ENCODE measurements at regions not wholly inside any gene's neighbourhood (a gene's known extent, or its start where the extent isn't known, plus 50 kb on each side); places are given as distances from the start of the nearest gene placed in this dataset.
"Not testable (repeated sequence)": the region's sequence is repeated elsewhere in the genome, so short reads cannot be mapped to it uniquely, and the experiment has no call there.

GRCh38 chr10:29732918-29733317 is 98.1 kb upstream of the SVIL start:
- no peaks in the 10 kb centered on the region for H3K9me3 Mint-ChIP-seq
- H3K4me1 Mint-ChIP-seq (ENCODE audit: low read depth): peaks cover 50% of the 10 kb centered on the region
- H3K36me3 Mint-ChIP-seq (ENCODE audit: insufficient read depth): peaks cover 7% of the 10 kb centered on the region
- no peak overlapping the region for H3K4me3 Mint-ChIP-seq
- no peaks in the 10 kb centered on the region for H3K27me3 Mint-ChIP-seq (ENCODE audit: low read depth)
- ATAC-seq (no peak), DNase-seq (no peak)

DNA sequence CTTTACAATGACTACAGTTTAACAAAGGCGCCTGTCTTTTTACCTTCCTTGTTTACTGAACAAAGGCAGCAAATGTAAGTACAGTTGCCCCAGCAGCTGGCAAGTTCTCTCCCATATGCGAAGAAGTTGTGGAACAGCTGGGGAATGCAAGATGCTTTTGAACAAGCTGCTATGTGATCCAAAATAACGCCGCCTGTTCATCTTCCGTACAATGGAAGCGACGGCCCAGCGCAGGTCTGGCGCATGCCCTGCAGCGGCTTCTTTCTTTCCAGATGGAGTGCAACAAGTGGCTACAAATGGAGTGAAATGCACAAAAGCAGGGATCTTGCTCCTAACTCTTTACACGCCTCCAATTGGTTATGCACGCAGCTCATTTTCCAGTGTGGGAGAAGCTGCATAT is 97.0 kb upstream of the SVIL start:
- ATAC-seq: no peak
- Mint-ChIP-seq H3K4me1 (ENCODE audit: low read depth) (peaks cover 52% of the 10 kb centered on the region), H3K36me3 (ENCODE audit: insufficient read depth) (peaks cover 7% of the 10 kb centered on the region), H3K4me3 (no peak overlapping the region), H3K27me3 (ENCODE audit: low read depth) (no peaks in the 10 kb centered on the region), H3K9me3 (no peaks in the 10 kb centered on the region)
- DNase-seq: no peak

DNA sequence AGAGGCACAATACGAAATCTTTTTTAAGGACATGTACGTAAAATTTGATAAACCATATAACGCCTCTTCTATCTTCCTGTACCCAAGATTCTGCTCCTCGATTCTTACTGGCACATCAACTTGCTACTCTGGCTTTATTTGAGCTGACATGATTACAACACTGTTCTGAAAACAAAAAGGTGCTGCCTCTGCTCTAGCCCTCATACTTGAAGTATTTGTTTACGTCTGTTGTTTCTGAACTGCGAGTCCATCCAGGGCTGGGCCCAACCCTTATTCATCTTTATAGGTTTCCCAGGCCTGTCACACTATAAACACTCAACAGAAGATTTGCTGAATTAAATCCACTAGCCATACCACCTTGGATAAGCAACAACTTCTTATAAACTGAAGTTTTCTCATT is 96.2 kb upstream of the SVIL start:
- ATAC-seq: no peak
- Mint-ChIP-seq H3K4me1 (ENCODE audit: low read depth) (peaks cover 56% of the 10 kb centered on the region), H3K27me3 (ENCODE audit: low read depth) (no peaks in the 10 kb centered on the region), H3K4me3 (no peak overlapping the region), H3K9me3 (no peaks in the 10 kb centered on the region), H3K36me3 (ENCODE audit: insufficient read depth) (peaks cover 7% of the 10 kb centered on the region)
- no peak for DNase-seq

GRCh38 chr10:29730458-29730857 is 95.7 kb upstream of the SVIL start:
- no peaks in the 10 kb centered on the region for H3K27me3 Mint-ChIP-seq (ENCODE audit: low read depth)
- peaks cover 7% of the 10 kb centered on the region for H3K36me3 Mint-ChIP-seq (ENCODE audit: insufficient read depth)
- no peak for ATAC-seq
- H3K9me3 Mint-ChIP-seq: no peaks in the 10 kb centered on the region
- DNase-seq: no peak
- H3K4me3 Mint-ChIP-seq: no peak overlapping the region
- H3K4me1 Mint-ChIP-seq (ENCODE audit: low read depth): peaks cover 59% of the 10 kb centered on the region

GRCh38 chr10:29728541-29729049 is 93.8 kb upstream of the SVIL start:
- Mint-ChIP-seq H3K36me3 (ENCODE audit: insufficient read depth) (peaks cover 7% of the 10 kb centered on the region), H3K4me3 (no peak overlapping the region), H3K4me1 (ENCODE audit: low read depth) (peaks cover 61% of the 10 kb centered on the region), H3K27me3 (ENCODE audit: low read depth) (no peaks in the 10 kb centered on the region), H3K9me3 (no peaks in the 10 kb centered on the region)
- DNase-seq: no peak
- no peak for ATAC-seq

DNA sequence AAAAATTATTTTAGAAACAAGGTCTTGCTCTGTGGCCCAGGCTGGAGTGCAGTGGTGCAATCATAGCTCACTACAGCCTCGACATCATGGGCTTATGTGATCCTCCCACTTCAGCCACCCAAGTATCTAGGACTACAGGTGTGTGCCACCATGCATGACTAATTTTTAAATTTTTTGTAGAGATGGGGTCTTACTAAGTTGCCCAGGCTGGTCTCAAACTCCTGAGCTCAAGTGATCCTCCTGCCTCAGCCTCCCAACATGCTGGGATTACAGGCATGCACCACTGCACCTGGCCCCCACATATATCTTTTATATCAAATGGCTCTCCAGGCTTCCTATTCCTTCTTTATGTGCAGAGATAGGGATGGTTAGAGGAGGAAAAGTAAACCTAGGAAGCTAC is 91.2 kb upstream of the SVIL start:
- peaks cover 46% of the 10 kb centered on the region for H3K4me1 Mint-ChIP-seq (ENCODE audit: low read depth)
- DNase-seq; H3K4me3 Mint-ChIP-seq; H3K27me3 Mint-ChIP-seq (ENCODE audit: low read depth); ATAC-seq; H3K36me3 Mint-ChIP-seq (ENCODE audit: insufficient read depth); H3K9me3 Mint-ChIP-seq: not testable (repeated sequence)

DNA sequence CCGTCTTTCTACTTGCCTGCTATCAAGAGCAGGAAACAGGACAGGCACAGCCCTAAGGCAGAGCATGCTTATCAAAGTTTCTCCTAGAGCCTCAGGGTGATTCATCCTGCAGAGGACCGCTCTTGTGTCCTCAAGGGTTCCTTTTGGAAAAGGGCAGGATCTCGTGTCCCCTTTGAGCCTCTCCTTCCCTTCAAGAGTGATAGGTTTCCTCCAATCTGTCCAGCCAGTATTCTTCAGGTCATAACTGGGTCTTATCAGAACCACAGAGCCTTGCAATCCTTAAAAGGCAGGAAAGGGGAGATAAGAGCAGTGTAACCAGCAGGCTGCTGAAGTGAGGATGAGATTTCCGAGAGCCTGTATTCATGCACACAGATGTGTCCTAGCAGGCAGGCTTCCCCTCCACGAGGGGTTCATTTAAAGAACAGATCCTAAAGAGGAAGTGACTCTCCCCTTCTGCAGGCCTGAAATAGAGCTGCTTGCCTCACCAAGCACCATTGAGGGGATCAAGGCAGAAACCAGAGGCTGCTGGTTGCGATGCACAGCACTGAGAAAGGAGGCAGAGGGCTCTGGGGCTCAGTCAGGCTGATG is 90.5 kb upstream of the SVIL start:
- no peaks in the 10 kb centered on the region for H3K27me3 Mint-ChIP-seq (ENCODE audit: low read depth)
- peaks cover 8% of the 10 kb centered on the region for H3K9me3 Mint-ChIP-seq
- H3K4me3 Mint-ChIP-seq: no peak overlapping the region
- ATAC-seq: no peak
- DNase-seq: no peak
- H3K36me3 Mint-ChIP-seq (ENCODE audit: insufficient read depth): peaks cover 11% of the 10 kb centered on the region
- peaks cover 40% of the 10 kb centered on the region for H3K4me1 Mint-ChIP-seq (ENCODE audit: low read depth)

DNA sequence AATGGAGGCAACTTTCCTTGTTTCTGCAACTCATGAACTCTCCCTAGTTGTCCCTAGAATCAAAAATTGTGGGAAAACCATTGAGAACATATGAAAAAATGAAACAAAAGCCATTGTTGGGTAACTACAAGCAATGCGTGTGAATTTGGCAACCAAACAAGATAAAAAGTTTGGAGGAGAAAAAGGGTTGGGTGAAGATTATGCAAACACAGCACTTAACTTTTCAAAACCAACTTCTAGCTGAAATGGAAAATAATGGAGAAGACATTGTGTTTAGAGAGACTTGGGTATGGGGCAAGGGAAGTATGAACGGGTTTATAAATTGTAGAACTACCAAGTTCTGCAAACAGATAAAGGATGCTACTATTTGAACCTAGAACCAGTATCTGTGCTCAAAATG is 89.0 kb upstream of the SVIL start:
- Mint-ChIP-seq H3K4me3 (no peak overlapping the region), H3K27me3 (ENCODE audit: low read depth) (no peaks in the 10 kb centered on the region), H3K36me3 (ENCODE audit: insufficient read depth) (peaks cover 14% of the 10 kb centered on the region), H3K9me3 (peaks cover 19% of the 10 kb centered on the region), H3K4me1 (ENCODE audit: low read depth) (peaks cover 36% of the 10 kb centered on the region)
- no peak for ATAC-seq
- DNase-seq: no peak

DNA sequence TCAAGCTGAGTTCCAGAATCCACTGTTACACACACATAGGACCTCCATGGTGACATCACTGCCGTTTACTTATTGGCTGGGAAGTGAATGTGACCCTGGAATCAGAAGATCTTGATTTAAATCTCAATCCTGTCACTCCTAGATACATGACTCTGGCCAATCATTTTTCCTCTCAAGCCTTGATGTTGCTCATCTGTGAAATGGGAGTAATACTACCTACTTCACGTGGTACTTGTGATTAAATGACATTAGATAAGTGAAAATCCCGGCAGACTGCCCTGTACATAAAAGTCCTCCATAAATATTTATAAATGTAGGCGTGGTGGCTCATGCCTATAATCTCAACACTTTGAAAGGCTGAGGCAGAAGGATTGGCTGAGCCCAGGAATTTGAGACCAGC is 88.0 kb upstream of the SVIL start:
- no peak overlapping the region for H3K4me3 Mint-ChIP-seq
- DNase-seq (no peak), ATAC-seq (no peak)
- peaks cover 28% of the 10 kb centered on the region for H3K4me1 Mint-ChIP-seq (ENCODE audit: low read depth)
- H3K27me3 Mint-ChIP-seq (ENCODE audit: low read depth): no peaks in the 10 kb centered on the region
- H3K36me3 Mint-ChIP-seq (ENCODE audit: insufficient read depth): peaks cover 12% of the 10 kb centered on the region
- H3K9me3 Mint-ChIP-seq: peaks cover 19% of the 10 kb centered on the region

DNA sequence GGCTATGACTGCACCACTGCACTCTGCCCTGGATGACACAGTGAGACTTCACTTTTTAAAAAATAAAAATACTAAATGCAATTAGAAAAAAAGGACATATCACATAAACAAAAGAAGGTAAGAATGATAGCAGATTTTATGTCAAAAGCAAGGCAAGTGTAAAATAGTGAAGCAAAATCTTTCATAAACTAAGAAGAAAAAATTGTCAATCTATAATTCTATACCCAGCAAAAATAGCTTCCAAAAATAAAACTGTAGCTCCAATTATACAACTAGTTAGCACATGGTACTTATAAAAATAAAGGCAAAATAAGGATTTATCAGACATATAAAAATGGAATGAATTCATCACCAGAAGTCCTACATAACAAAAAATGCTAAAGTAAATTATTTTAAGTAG is 85.4 kb upstream of the SVIL start:
- peaks cover 19% of the 10 kb centered on the region for H3K9me3 Mint-ChIP-seq
- peaks cover 26% of the 10 kb centered on the region for H3K4me1 Mint-ChIP-seq (ENCODE audit: low read depth)
- H3K4me3 Mint-ChIP-seq: no peak overlapping the region
- ATAC-seq (no peak), DNase-seq (no peak)
- no peaks in the 10 kb centered on the region for H3K27me3 Mint-ChIP-seq (ENCODE audit: low read depth)
- peaks cover 12% of the 10 kb centered on the region for H3K36me3 Mint-ChIP-seq (ENCODE audit: insufficient read depth)

DNA sequence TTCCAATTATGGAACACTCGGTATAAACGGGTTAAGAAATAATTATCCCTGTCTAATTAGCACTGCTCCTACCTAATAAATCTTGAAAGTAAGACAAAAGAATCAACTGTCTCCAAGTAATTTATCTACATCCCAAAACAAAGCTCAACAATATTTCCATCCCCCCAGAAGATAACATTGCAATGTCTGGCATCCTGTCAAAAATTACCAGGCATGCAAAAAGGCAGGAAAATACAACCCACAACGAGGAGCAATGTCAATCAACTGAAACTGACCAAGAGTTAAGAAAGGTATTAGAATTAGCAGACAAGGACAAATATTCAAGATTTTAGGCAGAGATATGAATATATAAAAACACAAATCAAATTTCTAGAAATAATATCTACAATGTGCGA is 84.5 kb upstream of the SVIL start:
- peaks cover 19% of the 10 kb centered on the region for H3K9me3 Mint-ChIP-seq
- H3K27me3 Mint-ChIP-seq (ENCODE audit: low read depth): no peaks in the 10 kb centered on the region

GRCh38 chr10:29715296-29715695 is 80.5 kb upstream of the SVIL start:
- Mint-ChIP-seq H3K9me3 (peaks cover 11% of the 10 kb centered on the region), H3K4me3 (no peak overlapping the region)
- no peak for ATAC-seq

More for the DNA sequence above, 84.5 kb upstream of the SVIL start:
- DNase-seq: no peak
- Mint-ChIP-seq H3K36me3 (ENCODE audit: insufficient read depth) (peaks cover 12% of the 10 kb centered on the region), H3K4me3 (no peak overlapping the region), H3K4me1 (ENCODE audit: low read depth) (peaks cover 24% of the 10 kb centered on the region)
- ATAC-seq: no peak

DNA sequence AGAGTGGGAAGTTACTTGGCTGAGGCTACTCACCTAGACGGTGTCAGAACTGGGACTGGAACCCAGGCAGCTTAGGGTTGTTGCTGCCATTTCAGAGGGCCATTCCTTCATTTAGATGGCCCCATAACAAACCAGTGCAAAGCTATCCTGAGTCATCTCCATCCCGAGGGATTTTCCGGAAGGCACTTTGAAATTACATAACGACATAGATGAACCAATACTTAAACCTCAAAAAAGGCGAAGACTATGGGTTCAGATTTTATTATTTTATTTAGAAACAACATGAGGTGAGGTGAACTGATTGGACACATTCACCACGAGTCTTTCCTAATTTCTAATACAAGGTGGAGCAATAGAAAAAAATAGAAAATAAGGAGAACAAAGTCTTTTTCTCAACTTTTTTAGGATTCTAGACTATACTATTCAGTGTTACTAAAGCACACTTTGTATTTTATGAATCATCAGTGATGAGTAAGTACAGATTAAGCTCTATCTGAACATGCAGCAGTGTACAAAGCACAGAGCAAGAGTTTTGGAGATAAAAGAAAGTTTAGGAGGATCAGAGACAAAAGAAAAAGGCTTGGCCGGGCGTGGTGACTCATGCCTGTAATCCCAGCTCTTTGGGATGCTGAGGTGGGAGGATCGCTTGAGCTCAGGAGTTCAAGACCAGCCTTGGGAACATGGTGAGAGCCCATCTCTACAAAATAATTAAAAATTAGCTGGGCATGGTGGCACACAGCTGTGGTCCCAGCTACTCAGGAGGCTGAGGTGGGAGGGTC is 79.5 kb upstream of the SVIL start:
- H3K4me1 Mint-ChIP-seq (ENCODE audit: low read depth): peaks cover 30% of the 10 kb centered on the region
- H3K36me3 Mint-ChIP-seq (ENCODE audit: insufficient read depth): peaks cover 7% of the 10 kb centered on the region
- no peak overlapping the region for H3K4me3 Mint-ChIP-seq
- DNase-seq (no peak), ATAC-seq (peak; percentile 53 to 69)
- H3K9me3 Mint-ChIP-seq: peaks cover 3% of the 10 kb centered on the region
- H3K27me3 Mint-ChIP-seq (ENCODE audit: low read depth): no peaks in the 10 kb centered on the region

More at GRCh38 chr10:29715296-29715695, 80.5 kb upstream of the SVIL start:
- H3K36me3 Mint-ChIP-seq (ENCODE audit: insufficient read depth): peaks cover 12% of the 10 kb centered on the region
- H3K27me3 Mint-ChIP-seq (ENCODE audit: low read depth): no peaks in the 10 kb centered on the region
- no peak for DNase-seq
- peaks cover 26% of the 10 kb centered on the region for H3K4me1 Mint-ChIP-seq (ENCODE audit: low read depth)

DNA sequence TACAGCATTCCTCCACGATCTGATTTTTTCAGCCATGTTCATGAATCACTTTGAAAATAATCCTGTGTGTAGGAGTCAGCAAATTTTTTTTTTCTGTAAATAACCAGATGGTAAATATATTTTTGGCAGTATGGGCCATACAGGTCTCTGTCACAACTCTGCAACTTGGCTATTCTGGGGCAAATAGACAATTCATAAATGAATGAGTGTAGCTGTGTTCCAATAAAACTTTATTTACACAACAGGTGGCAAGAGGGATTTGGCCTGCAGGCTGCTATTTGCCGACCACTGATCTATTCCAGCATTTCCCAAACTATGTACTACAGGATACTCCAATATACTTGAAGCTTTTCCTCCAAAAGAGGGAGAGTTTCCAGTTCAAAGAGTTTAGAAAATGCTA is 78.7 kb upstream of the SVIL start:
- no peak for DNase-seq
- ATAC-seq: no peak
- Mint-ChIP-seq H3K36me3 (ENCODE audit: insufficient read depth) (peaks cover 5% of the 10 kb centered on the region), H3K27me3 (ENCODE audit: low read depth) (no peaks in the 10 kb centered on the region), H3K4me1 (ENCODE audit: low read depth) (peaks cover 33% of the 10 kb centered on the region), H3K4me3 (no peak overlapping the region), H3K9me3 (no peaks in the 10 kb centered on the region)

DNA sequence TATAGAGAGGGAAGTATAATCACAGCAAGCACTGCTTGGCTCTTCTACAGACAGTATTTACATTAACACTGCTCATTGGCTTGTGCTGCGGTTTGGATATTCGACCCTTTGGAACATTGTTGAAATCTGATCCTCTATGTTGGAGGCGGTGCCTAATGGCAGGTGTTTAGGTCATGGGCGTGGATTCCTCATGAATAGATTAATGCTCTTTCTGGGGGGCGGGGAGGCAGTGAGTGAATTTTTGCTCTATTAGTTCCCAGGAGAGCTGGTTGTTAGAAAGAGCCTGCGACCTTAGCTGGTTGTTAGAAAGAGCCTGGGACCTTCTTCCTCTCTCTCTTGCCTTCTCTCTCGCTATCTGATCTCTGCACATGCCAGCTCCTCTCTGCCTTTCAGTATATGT is 77.3 kb upstream of the SVIL start:
- ATAC-seq (no peak), DNase-seq (no peak)
- Mint-ChIP-seq H3K36me3 (ENCODE audit: insufficient read depth) (peaks cover 5% of the 10 kb centered on the region), H3K9me3 (no peaks in the 10 kb centered on the region), H3K27me3 (ENCODE audit: low read depth) (no peaks in the 10 kb centered on the region), H3K4me1 (ENCODE audit: low read depth) (peaks cover 33% of the 10 kb centered on the region), H3K4me3 (no peak overlapping the region)

Measured in activated T-cell treated with anti-CD3 and anti-CD28 coated beads, Interleukin-2, amount 50 U/mL, for 4 hours (primary cell).